Heart right ventricle (tissue), 16 donors: ENCODE measurements at regions not wholly inside any gene's neighbourhood (a gene's known extent, or its start where the extent isn't known, plus 50 kb on each side); places are given as distances from the start of the nearest gene placed in this dataset.

ENCODE experiments used
- ATAC-seq, 8 donors: fragments of 200-7000 bp; cut with Tn5 transposase; one replicate each; pipeline ENCODE4 v1.9.1; 2020; ENCODE audit warnings: mild to moderate bottlenecking in 8 of 8, moderate library complexity in 8 of 8, moderate number of reproducible peaks in 1 of 8
- DNase-seq, 2 donors: peaks; one replicate each; pipeline ENCODE4 v3.0.0-alpha.2; 2020
- H3K27ac ChIP-seq, 10 donors: fragments of 200-600 bp; sonication (generic) in 2 of 10; one replicate each; pipeline versions ENCODE4 v1.5.0 to v1.8.0; 2020 to 2022; ENCODE audit warnings: mild to moderate bottlenecking in 3 of 10
- H3K27me3 ChIP-seq, 7 donors: fragments of 200-600 bp; one replicate each; pipeline ENCODE4 v1.8.0; 2021 to 2022; ENCODE audit warnings: mild to moderate bottlenecking in 2 of 7
- H3K36me3 ChIP-seq, 9 donors: fragments of 200-600 bp; sonication (generic) in 1 of 9; one replicate each; pipeline versions ENCODE4 v1.5.0 to v1.8.0; 2020 to 2022; ENCODE audit warnings: mild to moderate bottlenecking in 2 of 9
- H3K4me1 ChIP-seq, 9 donors: fragments of 200-600 bp; sonication (generic) in 1 of 9; one replicate each; pipeline versions ENCODE4 v1.5.0 to v1.8.0; 2020 to 2022; ENCODE audit warnings: mild to moderate bottlenecking in 4 of 9
- H3K4me3 ChIP-seq, 10 donors: fragments of 200-600 bp; sonication (generic) in 2 of 10; one replicate each; pipeline versions ENCODE4 v1.5.0 to v1.8.0; 2020 to 2022; ENCODE audit warnings: mild to moderate bottlenecking in 7 of 10, moderate library complexity in 2 of 10
- H3K9me3 ChIP-seq, 11 donors: fragments of 200-600 bp in 10 of 11; sonication (generic) in 2 of 11; one replicate each; pipeline versions ENCODE4 v1.5.0 to v1.8.0; 2013 to 2022; ENCODE audit warnings: mild to moderate bottlenecking in 2 of 11, control low read depth in 1 of 11, moderate library complexity in 1 of 11
- WGBS, 2 donors: extraction: QIAGEN DNeasy Blood & Tissue Kit; methylation state at CpG; one replicate each; pipeline ENCODE4 v1.1.7; 2013; ENCODE audit warnings: inconsistent platforms in 1 of 2; 5-methylcytosine and 5-hydroxymethylcytosine counted together
- intact Hi-C, 10 donors: fragments of 100-400 bp; cut with DNase I; formaldehyde crosslinking; loops; one replicate each; pipeline versions ENCODE4 v1.11.1 to v1.14.2; 2022
- TF ChIP-seq, protein P1 (sequence below), 9 donors: fragments of 200-600 bp; sonication (generic) in 2 of 9; IDR thresholded peaks; one replicate each; pipeline versions ENCODE4 v1.5.0 to v1.8.0; 2021 to 2022; ENCODE audit warnings: antibody characterized with exemption in 9 of 9, mild to moderate bottlenecking in 5 of 9, moderate library complexity in 1 of 9
- donor health status: Arrhythmogenic right ventricular cardiomyopathy.
- donor health status: ischemic (EF 13 %, LVEDD 7.1; RV severe dilation, severe dysfunction).
- donor health status: healthy with polysubstance abuse.
- donor health status: DM: no; HTN: yes; CAD: no.
- donor health status: DM: no; HTN: no; CAD: no.
- donor health status: ischemic (EF 25% LVEDD 6.9; RV normal size, moderate dysfunction).
- donor health status: ischemic (EF 25% LVEDD 5.7; RV mildly dilated, moderate dysfunction).
- donor health status: healthy.
- donor health status: DM: yes; HTN: yes; CAD: no.
- donor health status: Ischemic cardiomyopathy.
- donor health status: ischemic (EF 35%, LVEDD 5.7; RV mildly dilated, moderate dysfunction).
- donor health status: nonischemic (EF 11% LVEDD 7.7; RV severe dilation, severe dysfunction).
- donor health status: DM: yes; HTN: yes; CAD: no.
- donor health status: PGD.
- donor health status: ischemic (EF 29% LVEDD 5.4; RV normal size, mild dysfunction).
- donor health status: nonischemic (EF 23%, LVEDD 6.1; RV moderate dilation, normal function).

GRCh38 chr1:217369271-217369981 lies 261.5 kb downstream of the GPATCH2 start:
- intact Hi-C loops = no loop called here
- Histone ChIP-seq H3K36me3 (no peaks in the 10 kb centered on the region), H3K4me1 (no peaks in the 10 kb centered on the region), H3K27ac (no peak overlapping the region), H3K4me3 (no peak overlapping the region), H3K9me3 (peaks cover 0 to 18% (median 0%) of the 10 kb centered on the region in 11 donors), H3K27me3 (no peaks in the 10 kb centered on the region)
- TF ChIP-seq, protein P1, sequence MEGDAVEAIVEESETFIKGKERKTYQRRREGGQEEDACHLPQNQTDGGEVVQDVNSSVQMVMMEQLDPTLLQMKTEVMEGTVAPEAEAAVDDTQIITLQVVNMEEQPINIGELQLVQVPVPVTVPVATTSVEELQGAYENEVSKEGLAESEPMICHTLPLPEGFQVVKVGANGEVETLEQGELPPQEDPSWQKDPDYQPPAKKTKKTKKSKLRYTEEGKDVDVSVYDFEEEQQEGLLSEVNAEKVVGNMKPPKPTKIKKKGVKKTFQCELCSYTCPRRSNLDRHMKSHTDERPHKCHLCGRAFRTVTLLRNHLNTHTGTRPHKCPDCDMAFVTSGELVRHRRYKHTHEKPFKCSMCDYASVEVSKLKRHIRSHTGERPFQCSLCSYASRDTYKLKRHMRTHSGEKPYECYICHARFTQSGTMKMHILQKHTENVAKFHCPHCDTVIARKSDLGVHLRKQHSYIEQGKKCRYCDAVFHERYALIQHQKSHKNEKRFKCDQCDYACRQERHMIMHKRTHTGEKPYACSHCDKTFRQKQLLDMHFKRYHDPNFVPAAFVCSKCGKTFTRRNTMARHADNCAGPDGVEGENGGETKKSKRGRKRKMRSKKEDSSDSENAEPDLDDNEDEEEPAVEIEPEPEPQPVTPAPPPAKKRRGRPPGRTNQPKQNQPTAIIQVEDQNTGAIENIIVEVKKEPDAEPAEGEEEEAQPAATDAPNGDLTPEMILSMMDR (IDR thresholded peaks at IDR 0.05) = no peak
- DNase-seq = no peak
- WGBS, 2 donors = 33 to 38% methylated on average over 8 of the region's 8 CpGs
- ATAC-seq = no peak

- intact Hi-C loops = no loop called here
- H3K4me3 ChIP-seq = no peak overlapping the region
- H3K27ac ChIP-seq = no peak overlapping the region
- no peaks in the 10 kb centered on the region for H3K27me3 ChIP-seq
- H3K9me3 ChIP-seq = no peaks in the 10 kb centered on the region
- DNase-seq (no peak), ATAC-seq (no peak)
- H3K4me1 ChIP-seq = no peaks in the 10 kb centered on the region
- TF ChIP-seq, protein P1 (IDR thresholded peaks at IDR 0.05) = no peak
- H3K36me3 ChIP-seq = no peaks in the 10 kb centered on the region
- 44 to 55% methylated on average over 3 of the region's 3 CpGs for WGBS, 2 donors
These were observed 266.7 kb downstream of the GPATCH2 start for GRCh38 chr1:217364220-217364619.

DNA sequence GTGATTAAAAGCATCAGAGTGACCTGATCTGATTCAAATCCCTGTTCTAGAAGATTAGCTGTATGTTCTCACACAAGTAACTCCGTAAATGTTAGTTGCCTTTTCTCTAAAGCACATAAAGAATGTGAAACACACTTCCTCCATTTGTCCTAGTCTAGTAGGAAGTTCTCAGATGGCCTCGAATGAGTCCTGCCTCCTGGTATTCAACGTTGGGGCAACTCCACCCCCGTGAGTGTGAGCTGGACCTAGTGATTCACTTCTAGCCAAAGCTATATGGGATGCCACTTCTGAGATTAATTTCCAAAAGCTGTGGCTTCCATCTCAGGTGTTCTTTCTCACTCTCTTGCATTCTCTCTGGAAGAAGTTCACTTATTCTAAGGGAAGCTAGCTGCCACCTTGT lies 267.6 kb downstream of the GPATCH2 start:
- H3K27ac ChIP-seq = no peak overlapping the region
- no peak for DNase-seq
- no peaks in the 10 kb centered on the region for H3K27me3 ChIP-seq
- intact Hi-C loops = no loop called here
- ATAC-seq = no peak
- no peaks in the 10 kb centered on the region for H3K4me1 ChIP-seq
- H3K9me3 ChIP-seq = no peaks in the 10 kb centered on the region
- TF ChIP-seq, protein P1 (IDR thresholded peaks at IDR 0.05) = no peak
- no peaks in the 10 kb centered on the region for H3K36me3 ChIP-seq
- H3K4me3 ChIP-seq = no peak overlapping the region
- 45 to 59% methylated on average over 4 of the region's 4 CpGs for WGBS, 2 donors

GRCh38 chr1:217360510-217360909 lies 270.4 kb downstream of the GPATCH2 start:
- no peaks in the 10 kb centered on the region for H3K27me3 ChIP-seq
- H3K4me1 ChIP-seq = no peaks in the 10 kb centered on the region
- no peak overlapping the region for H3K4me3 ChIP-seq
- TF ChIP-seq, protein P1 (IDR thresholded peaks at IDR 0.05) = no peak
- ATAC-seq (no peak), DNase-seq (no peak)
- no peaks in the 10 kb centered on the region for H3K36me3 ChIP-seq
- intact Hi-C loops = no loop called here
- H3K27ac ChIP-seq = no peak overlapping the region
- H3K9me3 ChIP-seq = no peaks in the 10 kb centered on the region
- 83 to 90% methylated on average over 4 of the region's 4 CpGs for whole genome bisulfite sequencing, 2 donors
